GM23338 (cell line): ENCODE measurements at regions not wholly inside any gene's neighbourhood (a gene's known extent, or its start where the extent isn't known, plus 50 kb on each side); places are given as distances from the start of the nearest gene placed in this dataset.

Experiments used
- ATAC-seq: fragments of 200-7000 bp; cut with Tn5 transposase; 3 replicates; pipeline ENCODE4 v1.9.1; 2020
- DNase-seq: peaks from one replicate; pipeline ENCODE4 v3.0.0-alpha.2; 2015; ENCODE audit warnings: low spot score
- H2AFZ ChIP-seq: fragments of 200-600 bp; sonication (generic); 2 replicates; pipeline ENCODE4 v1.8.0; 2016; ENCODE audit warnings: antibody characterized with exemption, mild to moderate bottlenecking, moderate library complexity
- H3F3A ChIP-seq: fragments of 200-600 bp; sonication (generic); replicated peaks from 2 replicates; pipeline ENCODE4 v1.8.0; 2017; ENCODE audit warnings: antibody characterized with exemption, mixed run types, low read depth
- H3K27ac ChIP-seq: fragments of 200-600 bp; sonication (generic); 2 replicates; pipeline ENCODE4 v1.6.1; 2016; ENCODE audit warnings: low read depth
- H3K27me3 ChIP-seq: fragments of 200-600 bp; sonication (generic); 2 replicates; pipeline ENCODE4 v1.8.0; 2016; ENCODE audit warnings: mild to moderate bottlenecking, mixed run types, moderate library complexity; ENCODE audit not compliant: insufficient read depth
- H3K36me3 ChIP-seq: fragments of 200-600 bp; sonication (generic); 2 replicates; pipeline ENCODE4 v1.8.0; 2016; ENCODE audit warnings: mild to moderate bottlenecking; ENCODE audit not compliant: insufficient read depth
- H3K4me1 ChIP-seq: fragments of 200-600 bp; sonication (generic); 2 replicates; pipeline ENCODE4 v1.8.0; 2016; ENCODE audit warnings: mild to moderate bottlenecking, moderate library complexity; ENCODE audit not compliant: insufficient read depth
- H3K4me2 ChIP-seq: fragments of 200-600 bp; sonication (generic); 2 replicates; pipeline ENCODE4 v1.7.1; 2017; ENCODE audit warnings: mixed run types
- H3K4me3 ChIP-seq: fragments of 200-600 bp; sonication (generic); 2 replicates; pipeline ENCODE4 v1.6.1; 2016; ENCODE audit warnings: mixed run types
- H3K79me2 ChIP-seq: fragments of 200-600 bp; sonication (generic); replicated peaks from 2 replicates; pipeline ENCODE4 v1.8.0; 2017; ENCODE audit warnings: mild to moderate bottlenecking; ENCODE audit not compliant: insufficient read depth
- H3K9me2 ChIP-seq: fragments of 200-600 bp; sonication (generic); 2 replicates; pipeline ENCODE4 v1.8.0; 2017; ENCODE audit not compliant: insufficient read depth
- H4K20me1 ChIP-seq: fragments of 200-600 bp; sonication (generic); replicated peaks from 2 replicates; pipeline ENCODE4 v1.8.0; 2017; ENCODE audit warnings: mild to moderate bottlenecking; ENCODE audit not compliant: insufficient read depth
- H3K27ac Mint-ChIP-seq: 2 replicates; pipeline ENCODE4 v1.8.0; 2020; ENCODE audit warnings: inconsistent platforms, mild to moderate bottlenecking, moderate library complexity, mixed read lengths
- H3K27me3 Mint-ChIP-seq: 3 replicates; pipeline ENCODE4 v1.8.0; 2022; ENCODE audit warnings: low read depth, mild to moderate bottlenecking, moderate library complexity, mixed read lengths, inconsistent platforms; ENCODE audit not compliant: insufficient read depth, poor library complexity
- H3K36me3 Mint-ChIP-seq: 3 replicates; pipeline ENCODE4 v1.8.0; 2021; ENCODE audit warnings: low read depth, mild to moderate bottlenecking, inconsistent platforms, moderate library complexity, mixed read lengths
- H3K4me1 Mint-ChIP-seq: 3 replicates; pipeline ENCODE4 v1.8.0; 2020; ENCODE audit warnings: mild to moderate bottlenecking, inconsistent platforms, mixed read lengths
- H3K4me3 Mint-ChIP-seq: 3 replicates; pipeline ENCODE4 v1.8.0; 2021; ENCODE audit warnings: moderate library complexity, mild to moderate bottlenecking, inconsistent platforms, mixed read lengths
- H3K9me3 Mint-ChIP-seq: 3 replicates; pipeline ENCODE4 v1.8.0; 2020; ENCODE audit warnings: moderate library complexity, mild to moderate bottlenecking, inconsistent platforms, mixed read lengths
- CREB1 ChIP-seq: fragments of 250-450 bp; sonication (Bioruptor Pico); IDR thresholded peaks from 2 replicates; pipeline ENCODE4 v1.5.0; 2020; ENCODE audit warnings: low read depth, mild to moderate bottlenecking, moderate library complexity
- EZH2 ChIP-seq: fragments of 200-600 bp; sonication (generic); IDR thresholded peaks from one replicate; pipeline ENCODE4 v1.8.0; 2017; ENCODE audit warnings: antibody characterized with exemption, mild to moderate bottlenecking, low read depth; ENCODE audit not compliant: unreplicated experiment
- EZH2phosphoT487 ChIP-seq: fragments of 200-600 bp; sonication (generic); IDR thresholded peaks from one replicate; pipeline ENCODE4 v1.8.1; 2018; ENCODE audit warnings: antibody characterized with exemption; ENCODE audit not compliant: unreplicated experiment
- JUNB ChIP-seq: IDR thresholded peaks from one replicate; pipeline ENCODE4 v1.6.1; 2016; ENCODE audit warnings: antibody characterized with exemption; ENCODE audit not compliant: unreplicated experiment
- NANOG ChIP-seq: IDR thresholded peaks from 2 replicates; pipeline ENCODE4 v1.6.1; 2016; ENCODE audit warnings: antibody characterized with exemption, borderline replicate concordance
- POLR2AphosphoS5 ChIP-seq: IDR thresholded peaks from 2 replicates; pipeline ENCODE4 v1.6.1; 2016; ENCODE audit warnings: antibody characterized with exemption, low read depth
- STAT1 ChIP-seq: IDR thresholded peaks from one replicate; pipeline ENCODE4 v1.6.1; 2016; ENCODE audit warnings: antibody characterized with exemption; ENCODE audit not compliant: unreplicated experiment
- ZNF114 ChIP-seq: fragments of 250-450 bp; sonication (Bioruptor Pico); IDR thresholded peaks from 2 replicates; pipeline ENCODE4 v1.5.0; 2020; ENCODE audit warnings: mild to moderate bottlenecking, moderate library complexity
- ZNF331 ChIP-seq: fragments of 250-450 bp; sonication (Bioruptor Pico); IDR thresholded peaks from 2 replicates; pipeline ENCODE4 v1.5.0; 2020; ENCODE audit warnings: low read depth, mild to moderate bottlenecking, moderate library complexity
- TF ChIP-seq, protein P1 (sequence below): IDR thresholded peaks from one replicate; pipeline ENCODE4 v1.6.1; 2018; ENCODE audit warnings: antibody characterized with exemption; ENCODE audit not compliant: unreplicated experiment
- TF ChIP-seq, protein P2 (sequence below): fragments of 250-450 bp; sonication (Bioruptor Pico); IDR thresholded peaks from 2 replicates; pipeline ENCODE4 v1.5.0; 2020; ENCODE audit warnings: mild to moderate bottlenecking, moderate library complexity
- TF ChIP-seq, protein P3 (sequence below), 2 experiments: fragments of 200-600 bp in 1 of 2; sonication (generic) in 1 of 2; conservative IDR thresholded peaks; 2 replicates each; pipeline versions ENCODE4 v1.5.1 to v1.6.1; 2016 to 2017; ENCODE audit warnings: antibody characterized with exemption in 2 of 2, low read depth in 2 of 2, mild to moderate bottlenecking in 2 of 2, moderate library complexity in 1 of 2
- TF ChIP-seq, protein P4 (sequence below): IDR thresholded peaks from 2 replicates; pipeline ENCODE4 v1.6.1; 2016; ENCODE audit warnings: antibody characterized with exemption

DNA sequence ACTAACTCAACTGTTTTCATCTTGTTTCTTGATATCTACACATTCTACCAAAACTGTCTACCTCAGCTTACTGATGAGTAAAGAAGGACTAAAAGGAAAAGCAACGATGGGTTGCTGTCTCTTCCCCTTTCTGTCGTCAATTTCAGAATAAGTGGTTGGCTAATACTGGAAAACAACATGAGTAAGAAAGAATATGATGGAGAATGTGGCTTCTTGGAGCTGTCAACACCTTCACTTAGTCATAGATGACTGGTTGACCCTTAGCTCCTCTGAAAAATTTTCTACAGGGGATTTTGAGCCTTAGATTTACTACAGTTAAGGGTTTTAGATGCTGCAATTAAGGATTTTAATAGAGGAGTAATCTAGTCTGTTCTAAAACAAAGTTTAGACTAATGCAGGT lies 797.9 kb downstream of the TLE4 start:
- Histone ChIP-seq H3K27ac (no peak overlapping the region), H3K27me3 (no peaks in the 10 kb centered on the region), H3K36me3 (no peaks in the 10 kb centered on the region), H2AFZ (no peak overlapping the region), H3K4me1 (peaks cover 25% of the 10 kb centered on the region), H3F3A (no peaks in the 10 kb centered on the region), H4K20me1 (no peaks in the 10 kb centered on the region), H3K79me2 (no peaks in the 10 kb centered on the region), H3K9me2 (peaks cover 18% of the 10 kb centered on the region), H3K4me2 (no peak overlapping the region), H3K4me3 (no peak overlapping the region)
- Mint-ChIP-seq H3K4me1 (peaks cover 18% of the 10 kb centered on the region), H3K27me3 (no peaks in the 10 kb centered on the region), H3K9me3 (no peaks in the 10 kb centered on the region; the same call in 2 of the 3 replicates), H3K36me3 (peaks cover 4% of the 10 kb centered on the region; the same call in 1 of the 3 replicates), H3K4me3 (no peak overlapping the region), H3K27ac (no peak overlapping the region)
- TF ChIP-seq ZNF331 (CRISPR knock-in tag): no peak
- no peak for TF ChIP-seq POLR2AphosphoS5
- no peak for TF ChIP-seq NANOG
- TF ChIP-seq EZH2phosphoT487: no peak
- TF ChIP-seq, protein P1, sequence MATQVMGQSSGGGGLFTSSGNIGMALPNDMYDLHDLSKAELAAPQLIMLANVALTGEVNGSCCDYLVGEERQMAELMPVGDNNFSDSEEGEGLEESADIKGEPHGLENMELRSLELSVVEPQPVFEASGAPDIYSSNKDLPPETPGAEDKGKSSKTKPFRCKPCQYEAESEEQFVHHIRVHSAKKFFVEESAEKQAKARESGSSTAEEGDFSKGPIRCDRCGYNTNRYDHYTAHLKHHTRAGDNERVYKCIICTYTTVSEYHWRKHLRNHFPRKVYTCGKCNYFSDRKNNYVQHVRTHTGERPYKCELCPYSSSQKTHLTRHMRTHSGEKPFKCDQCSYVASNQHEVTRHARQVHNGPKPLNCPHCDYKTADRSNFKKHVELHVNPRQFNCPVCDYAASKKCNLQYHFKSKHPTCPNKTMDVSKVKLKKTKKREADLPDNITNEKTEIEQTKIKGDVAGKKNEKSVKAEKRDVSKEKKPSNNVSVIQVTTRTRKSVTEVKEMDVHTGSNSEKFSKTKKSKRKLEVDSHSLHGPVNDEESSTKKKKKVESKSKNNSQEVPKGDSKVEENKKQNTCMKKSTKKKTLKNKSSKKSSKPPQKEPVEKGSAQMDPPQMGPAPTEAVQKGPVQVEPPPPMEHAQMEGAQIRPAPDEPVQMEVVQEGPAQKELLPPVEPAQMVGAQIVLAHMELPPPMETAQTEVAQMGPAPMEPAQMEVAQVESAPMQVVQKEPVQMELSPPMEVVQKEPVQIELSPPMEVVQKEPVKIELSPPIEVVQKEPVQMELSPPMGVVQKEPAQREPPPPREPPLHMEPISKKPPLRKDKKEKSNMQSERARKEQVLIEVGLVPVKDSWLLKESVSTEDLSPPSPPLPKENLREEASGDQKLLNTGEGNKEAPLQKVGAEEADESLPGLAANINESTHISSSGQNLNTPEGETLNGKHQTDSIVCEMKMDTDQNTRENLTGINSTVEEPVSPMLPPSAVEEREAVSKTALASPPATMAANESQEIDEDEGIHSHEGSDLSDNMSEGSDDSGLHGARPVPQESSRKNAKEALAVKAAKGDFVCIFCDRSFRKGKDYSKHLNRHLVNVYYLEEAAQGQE: no peak
- no peak for TF ChIP-seq EZH2
- TF ChIP-seq CREB1 (CRISPR knock-in tag): no peak
- TF ChIP-seq, protein P2, sequence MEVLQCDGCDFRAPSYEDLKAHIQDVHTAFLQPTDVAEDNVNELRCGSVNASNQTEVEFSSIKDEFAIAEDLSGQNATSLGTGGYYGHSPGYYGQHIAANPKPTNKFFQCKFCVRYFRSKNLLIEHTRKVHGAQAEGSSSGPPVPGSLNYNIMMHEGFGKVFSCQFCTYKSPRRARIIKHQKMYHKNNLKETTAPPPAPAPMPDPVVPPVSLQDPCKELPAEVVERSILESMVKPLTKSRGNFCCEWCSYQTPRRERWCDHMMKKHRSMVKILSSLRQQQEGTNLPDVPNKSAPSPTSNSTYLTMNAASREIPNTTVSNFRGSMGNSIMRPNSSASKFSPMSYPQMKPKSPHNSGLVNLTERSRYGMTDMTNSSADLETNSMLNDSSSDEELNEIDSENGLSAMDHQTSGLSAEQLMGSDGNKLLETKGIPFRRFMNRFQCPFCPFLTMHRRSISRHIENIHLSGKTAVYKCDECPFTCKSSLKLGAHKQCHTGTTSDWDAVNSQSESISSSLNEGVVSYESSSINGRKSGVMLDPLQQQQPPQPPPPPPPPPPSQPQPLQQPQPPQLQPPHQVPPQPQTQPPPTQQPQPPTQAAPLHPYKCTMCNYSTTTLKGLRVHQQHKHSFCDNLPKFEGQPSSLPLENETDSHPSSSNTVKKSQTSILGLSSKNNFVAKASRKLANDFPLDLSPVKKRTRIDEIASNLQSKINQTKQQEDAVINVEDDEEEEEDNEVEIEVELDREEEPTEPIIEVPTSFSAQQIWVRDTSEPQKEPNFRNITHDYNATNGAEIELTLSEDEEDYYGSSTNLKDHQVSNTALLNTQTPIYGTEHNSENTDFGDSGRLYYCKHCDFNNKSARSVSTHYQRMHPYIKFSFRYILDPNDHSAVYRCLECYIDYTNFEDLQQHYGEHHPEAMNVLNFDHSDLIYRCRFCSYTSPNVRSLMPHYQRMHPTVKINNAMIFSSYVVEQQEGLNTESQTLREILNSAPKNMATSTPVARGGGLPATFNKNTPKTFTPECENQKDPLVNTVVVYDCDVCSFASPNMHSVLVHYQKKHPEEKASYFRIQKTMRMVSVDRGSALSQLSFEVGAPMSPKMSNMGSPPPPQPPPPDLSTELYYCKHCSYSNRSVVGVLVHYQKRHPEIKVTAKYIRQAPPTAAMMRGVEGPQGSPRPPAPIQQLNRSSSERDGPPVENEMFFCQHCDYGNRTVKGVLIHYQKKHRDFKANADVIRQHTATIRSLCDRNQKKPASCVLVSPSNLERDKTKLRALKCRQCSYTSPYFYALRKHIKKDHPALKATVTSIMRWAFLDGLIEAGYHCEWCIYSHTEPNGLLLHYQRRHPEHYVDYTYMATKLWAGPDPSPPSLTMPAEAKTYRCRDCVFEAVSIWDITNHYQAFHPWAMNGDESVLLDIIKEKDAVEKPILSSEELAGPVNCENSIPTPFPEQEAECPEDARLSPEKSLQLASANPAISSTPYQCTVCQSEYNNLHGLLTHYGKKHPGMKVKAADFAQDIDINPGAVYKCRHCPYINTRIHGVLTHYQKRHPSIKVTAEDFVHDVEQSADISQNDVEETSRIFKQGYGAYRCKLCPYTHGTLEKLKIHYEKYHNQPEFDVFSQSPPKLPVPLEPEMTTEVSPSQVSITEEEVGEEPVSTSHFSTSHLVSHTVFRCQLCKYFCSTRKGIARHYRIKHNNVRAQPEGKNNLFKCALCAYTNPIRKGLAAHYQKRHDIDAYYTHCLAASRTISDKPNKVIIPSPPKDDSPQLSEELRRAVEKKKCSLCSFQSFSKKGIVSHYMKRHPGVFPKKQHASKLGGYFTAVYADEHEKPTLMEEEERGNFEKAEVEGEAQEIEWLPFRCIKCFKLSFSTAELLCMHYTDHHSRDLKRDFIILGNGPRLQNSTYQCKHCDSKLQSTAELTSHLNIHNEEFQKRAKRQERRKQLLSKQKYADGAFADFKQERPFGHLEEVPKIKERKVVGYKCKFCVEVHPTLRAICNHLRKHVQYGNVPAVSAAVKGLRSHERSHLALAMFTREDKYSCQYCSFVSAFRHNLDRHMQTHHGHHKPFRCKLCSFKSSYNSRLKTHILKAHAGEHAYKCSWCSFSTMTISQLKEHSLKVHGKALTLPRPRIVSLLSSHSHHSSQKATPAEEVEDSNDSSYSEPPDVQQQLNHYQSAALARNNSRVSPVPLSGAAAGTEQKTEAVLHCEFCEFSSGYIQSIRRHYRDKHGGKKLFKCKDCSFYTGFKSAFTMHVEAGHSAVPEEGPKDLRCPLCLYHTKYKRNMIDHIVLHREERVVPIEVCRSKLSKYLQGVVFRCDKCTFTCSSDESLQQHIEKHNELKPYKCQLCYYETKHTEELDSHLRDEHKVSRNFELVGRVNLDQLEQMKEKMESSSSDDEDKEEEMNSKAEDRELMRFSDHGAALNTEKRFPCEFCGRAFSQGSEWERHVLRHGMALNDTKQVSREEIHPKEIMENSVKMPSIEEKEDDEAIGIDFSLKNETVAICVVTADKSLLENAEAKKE (CRISPR knock-in tag): no peak
- TF ChIP-seq ZNF114 (CRISPR knock-in tag): no peak
- no peak for TF ChIP-seq STAT1
- TF ChIP-seq, protein P3, sequence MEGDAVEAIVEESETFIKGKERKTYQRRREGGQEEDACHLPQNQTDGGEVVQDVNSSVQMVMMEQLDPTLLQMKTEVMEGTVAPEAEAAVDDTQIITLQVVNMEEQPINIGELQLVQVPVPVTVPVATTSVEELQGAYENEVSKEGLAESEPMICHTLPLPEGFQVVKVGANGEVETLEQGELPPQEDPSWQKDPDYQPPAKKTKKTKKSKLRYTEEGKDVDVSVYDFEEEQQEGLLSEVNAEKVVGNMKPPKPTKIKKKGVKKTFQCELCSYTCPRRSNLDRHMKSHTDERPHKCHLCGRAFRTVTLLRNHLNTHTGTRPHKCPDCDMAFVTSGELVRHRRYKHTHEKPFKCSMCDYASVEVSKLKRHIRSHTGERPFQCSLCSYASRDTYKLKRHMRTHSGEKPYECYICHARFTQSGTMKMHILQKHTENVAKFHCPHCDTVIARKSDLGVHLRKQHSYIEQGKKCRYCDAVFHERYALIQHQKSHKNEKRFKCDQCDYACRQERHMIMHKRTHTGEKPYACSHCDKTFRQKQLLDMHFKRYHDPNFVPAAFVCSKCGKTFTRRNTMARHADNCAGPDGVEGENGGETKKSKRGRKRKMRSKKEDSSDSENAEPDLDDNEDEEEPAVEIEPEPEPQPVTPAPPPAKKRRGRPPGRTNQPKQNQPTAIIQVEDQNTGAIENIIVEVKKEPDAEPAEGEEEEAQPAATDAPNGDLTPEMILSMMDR (conservative IDR thresholded peaks at IDR 0.05; ENCODE audit: low read depth in 2 of 2): no peak
- no peak for TF ChIP-seq JUNB
- TF ChIP-seq, protein P4, sequence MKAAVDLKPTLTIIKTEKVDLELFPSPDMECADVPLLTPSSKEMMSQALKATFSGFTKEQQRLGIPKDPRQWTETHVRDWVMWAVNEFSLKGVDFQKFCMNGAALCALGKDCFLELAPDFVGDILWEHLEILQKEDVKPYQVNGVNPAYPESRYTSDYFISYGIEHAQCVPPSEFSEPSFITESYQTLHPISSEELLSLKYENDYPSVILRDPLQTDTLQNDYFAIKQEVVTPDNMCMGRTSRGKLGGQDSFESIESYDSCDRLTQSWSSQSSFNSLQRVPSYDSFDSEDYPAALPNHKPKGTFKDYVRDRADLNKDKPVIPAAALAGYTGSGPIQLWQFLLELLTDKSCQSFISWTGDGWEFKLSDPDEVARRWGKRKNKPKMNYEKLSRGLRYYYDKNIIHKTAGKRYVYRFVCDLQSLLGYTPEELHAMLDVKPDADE: no peak
- DNase-seq (no peak), ATAC-seq (no peak)
